H1 (cell line): ENCODE measurements at regions not wholly inside any gene's neighbourhood (a gene's known extent, or its start where the extent isn't known, plus 50 kb on each side); places are given as distances from the start of the nearest gene placed in this dataset.

Source experiments
- CEBPB ChIP-seq: IDR thresholded peaks from 2 replicates; pipeline ENCODE4 v1.6.1; 2012; ENCODE audit warnings: low read depth, low read length
- MAFK ChIP-seq: IDR thresholded peaks from 2 replicates; pipeline ENCODE4 v1.6.1; 2012; ENCODE audit warnings: low read depth, mild to moderate bottlenecking, improper control_type of control experiment, low read length

GRCh38 chr21:16589006-16589898 is 859.5 kb downstream of the USP25 start:
- no peak for TF ChIP-seq MAFK
- TF ChIP-seq CEBPB: no peak
